ENCODE measurements at regions not wholly inside any gene's neighbourhood (a gene's known extent, or its start where the extent isn't known, plus 50 kb on each side); places are given as distances from the start of the nearest gene placed in this dataset.

DNA sequence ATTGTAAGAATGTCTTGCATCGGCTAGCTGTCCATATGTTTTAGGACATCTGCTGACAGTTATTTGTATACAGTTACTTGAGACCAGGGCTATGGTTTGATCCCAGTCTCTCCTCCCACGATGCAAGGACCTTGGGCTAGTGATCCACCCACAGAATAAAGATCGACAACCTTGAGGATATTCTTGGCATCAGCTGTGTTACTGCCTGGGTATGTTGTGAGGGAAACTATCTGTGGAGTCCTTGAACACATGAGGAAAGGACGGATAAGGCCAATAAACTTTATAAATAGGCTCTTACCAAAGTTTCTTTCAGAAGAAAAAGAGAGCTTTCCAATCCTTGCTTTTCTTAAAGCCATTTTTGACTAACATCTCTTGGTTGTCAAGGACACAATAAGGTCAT lies 70.8 kb upstream of the HEY2 start:
- no peaks in the 10 kb centered on the region for H3K36me3 ChIP-seq (replicated peaks in 1 of 2; ENCODE audit: control insufficient read depth in 1 of 2, insufficient read depth in 2 of 2, low read length in 2 of 2)
- no peaks in the 10 kb centered on the region for H3K36me3 Mint-ChIP-seq
- no peaks in the 10 kb centered on the region for H3K79me2 ChIP-seq (ENCODE audit: insufficient read depth, low read length)
- no peak overlapping the region for H3K9ac ChIP-seq (ENCODE audit: insufficient read depth, low read length, poor library complexity, severe bottlenecking)
- no peak overlapping the region for H3K4me3 Mint-ChIP-seq
- H4K20me1 ChIP-seq (ENCODE audit: insufficient read depth, low read length), result no peaks in the 10 kb centered on the region
- DNase-seq, result no peak
- peaks cover 0 to 2% (median 1%) of the 10 kb centered on the region in 7 donors for H3K9me3 Mint-ChIP-seq
- no peak overlapping the region for H3K4me3 ChIP-seq (replicated peaks in 1 of 3; ENCODE audit: low read depth in 2 of 3, low read length in 3 of 3)
- H3K27me3 Mint-ChIP-seq (ENCODE audit: low read depth in 3 of 3), result peaks cover 3 to 4% (median 4%) of the 10 kb centered on the region in 3 donors
- no peak overlapping the region for H3K27ac Mint-ChIP-seq
- no peak overlapping the region for H2AFZ ChIP-seq (ENCODE audit: insufficient read depth, low read depth, low read length, poor library complexity, severe bottlenecking)
- no peak overlapping the region for H3K4me2 ChIP-seq (replicated peaks; ENCODE audit: extremely low read depth, low read length, poor library complexity, severe bottlenecking)
- no peaks in the 10 kb centered on the region for H3K4me1 Mint-ChIP-seq
- no peaks in the 10 kb centered on the region for H3K4me1 ChIP-seq (ENCODE audit: control insufficient read depth in 1 of 2, insufficient read depth in 2 of 2, low read length in 2 of 2)
- WGBS (ENCODE audit: insufficient coverage), result 86% methylated on average over 1 of the region's 4 CpGs
- TF ChIP-seq, protein P1, sequence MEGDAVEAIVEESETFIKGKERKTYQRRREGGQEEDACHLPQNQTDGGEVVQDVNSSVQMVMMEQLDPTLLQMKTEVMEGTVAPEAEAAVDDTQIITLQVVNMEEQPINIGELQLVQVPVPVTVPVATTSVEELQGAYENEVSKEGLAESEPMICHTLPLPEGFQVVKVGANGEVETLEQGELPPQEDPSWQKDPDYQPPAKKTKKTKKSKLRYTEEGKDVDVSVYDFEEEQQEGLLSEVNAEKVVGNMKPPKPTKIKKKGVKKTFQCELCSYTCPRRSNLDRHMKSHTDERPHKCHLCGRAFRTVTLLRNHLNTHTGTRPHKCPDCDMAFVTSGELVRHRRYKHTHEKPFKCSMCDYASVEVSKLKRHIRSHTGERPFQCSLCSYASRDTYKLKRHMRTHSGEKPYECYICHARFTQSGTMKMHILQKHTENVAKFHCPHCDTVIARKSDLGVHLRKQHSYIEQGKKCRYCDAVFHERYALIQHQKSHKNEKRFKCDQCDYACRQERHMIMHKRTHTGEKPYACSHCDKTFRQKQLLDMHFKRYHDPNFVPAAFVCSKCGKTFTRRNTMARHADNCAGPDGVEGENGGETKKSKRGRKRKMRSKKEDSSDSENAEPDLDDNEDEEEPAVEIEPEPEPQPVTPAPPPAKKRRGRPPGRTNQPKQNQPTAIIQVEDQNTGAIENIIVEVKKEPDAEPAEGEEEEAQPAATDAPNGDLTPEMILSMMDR (IDR thresholded peaks at IDR 0.05), result no peak
- no peak overlapping the region for H3K27ac ChIP-seq (ENCODE audit: low read depth in 1 of 2, low read length in 2 of 2)
- no peaks in the 10 kb centered on the region for H3K27me3 ChIP-seq (ENCODE audit: control insufficient read depth in 2 of 2, insufficient read depth in 2 of 2, low read length in 2 of 2)
- intact Hi-C loops (cut with micrococcal nuclease), result no loop called here
- H3K9me3 ChIP-seq (replicated peaks in 1 of 2; ENCODE audit: control insufficient read depth in 1 of 2, insufficient read depth in 1 of 2, low read length in 2 of 2), result no peaks in the 10 kb centered on the region

DNA sequence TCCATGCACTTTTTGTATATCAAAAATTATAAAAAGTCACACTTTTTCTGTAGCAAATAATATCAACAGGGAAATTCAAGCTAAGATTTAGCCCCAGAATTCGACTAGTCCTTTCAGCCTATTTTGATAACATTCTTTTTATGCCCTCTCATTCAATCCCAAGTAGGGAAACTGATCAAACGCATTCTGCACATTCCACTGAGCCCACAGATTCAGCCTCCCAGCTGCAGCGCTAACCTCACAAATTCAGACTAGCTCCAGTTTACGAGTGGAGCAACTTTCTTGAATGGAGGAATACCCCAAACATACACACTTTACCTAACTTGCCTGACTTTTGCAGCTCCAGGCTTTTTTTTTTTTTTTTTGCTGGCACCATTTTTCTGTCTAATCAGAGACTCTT lies 70.3 kb upstream of the HEY2 start:
- H3K4me1 ChIP-seq (ENCODE audit: control insufficient read depth in 1 of 2, insufficient read depth in 2 of 2, low read length in 2 of 2), result no peaks in the 10 kb centered on the region
- no peak overlapping the region for H3K4me3 Mint-ChIP-seq
- H4K20me1 ChIP-seq (ENCODE audit: insufficient read depth, low read length), result no peaks in the 10 kb centered on the region
- H3K9me3 ChIP-seq (replicated peaks in 1 of 2; ENCODE audit: control insufficient read depth in 1 of 2, insufficient read depth in 1 of 2, low read length in 2 of 2), result no peaks in the 10 kb centered on the region
- DNase-seq, result no peak
- WGBS (ENCODE audit: insufficient coverage), result 89% methylated on average over 4 of the region's 4 CpGs
- no peaks in the 10 kb centered on the region for H3K36me3 ChIP-seq (replicated peaks in 1 of 2; ENCODE audit: control insufficient read depth in 1 of 2, insufficient read depth in 2 of 2, low read length in 2 of 2)
- peaks cover 0 to 2% (median under 1%) of the 10 kb centered on the region in 7 donors for H3K9me3 Mint-ChIP-seq
- no peaks in the 10 kb centered on the region for H3K4me1 Mint-ChIP-seq
- no peak overlapping the region for H2AFZ ChIP-seq (ENCODE audit: insufficient read depth, low read depth, low read length, poor library complexity, severe bottlenecking)
- H3K4me2 ChIP-seq (replicated peaks; ENCODE audit: extremely low read depth, low read length, poor library complexity, severe bottlenecking), result no peak overlapping the region
- no peak overlapping the region for H3K27ac Mint-ChIP-seq
- H3K9ac ChIP-seq (ENCODE audit: insufficient read depth, low read length, poor library complexity, severe bottlenecking), result no peak overlapping the region
- H3K36me3 Mint-ChIP-seq, result no peaks in the 10 kb centered on the region
- H3K27me3 Mint-ChIP-seq (ENCODE audit: low read depth in 3 of 3), result peaks cover 3 to 4% (median 4%) of the 10 kb centered on the region in 3 donors
- no peak overlapping the region for H3K4me3 ChIP-seq (replicated peaks in 1 of 3; ENCODE audit: low read depth in 2 of 3, low read length in 3 of 3)
- TF ChIP-seq, protein P1 (IDR thresholded peaks at IDR 0.05), result no peak
- no peaks in the 10 kb centered on the region for H3K27me3 ChIP-seq (ENCODE audit: control insufficient read depth in 2 of 2, insufficient read depth in 2 of 2, low read length in 2 of 2)
- intact Hi-C loops (cut with micrococcal nuclease), result no loop called here
- H3K27ac ChIP-seq (ENCODE audit: low read depth in 1 of 2, low read length in 2 of 2), result no peak overlapping the region
- no peaks in the 10 kb centered on the region for H3K79me2 ChIP-seq (ENCODE audit: insufficient read depth, low read length)
